GM18502 (cell line): ENCODE measurements at regions not wholly inside any gene's neighbourhood (a gene's known extent, or its start where the extent isn't known, plus 50 kb on each side); places are given as distances from the start of the nearest gene placed in this dataset.

Source experiments
- ATAC-seq: cut with Tn5 transposase; IDR thresholded peaks from one replicate; pipeline ENCODE4 v1.9.1; 2021; ENCODE audit warnings: mild to moderate bottlenecking; ENCODE audit not compliant: unreplicated experiment, poor library complexity

- no peak for ATAC-seq
Observed at GRCh38 chr9:27856748-27857147, 283.5 kb upstream of the C9orf72 start.

- no peak for ATAC-seq
Observed at GRCh38 chr9:27861887-27862286, 288.6 kb upstream of the C9orf72 start.

GRCh38 chr9:27864644-27865438 is 291.6 kb upstream of the C9orf72 start:
- no peak for ATAC-seq

- no peak for ATAC-seq
Observed at GRCh38 chr9:27866741-27867140, 293.5 kb upstream of the C9orf72 start.

- no peak for ATAC-seq
Observed at GRCh38 chr9:27870404-27870803, 297.1 kb upstream of the C9orf72 start.

- no peak for ATAC-seq
Observed at GRCh38 chr9:27880156-27880555, 306.9 kb upstream of the C9orf72 start.

GRCh38 chr9:27880635-27881034 is 307.4 kb upstream of the C9orf72 start:
- ATAC-seq, result no peak

GRCh38 chr9:27888661-27889295 is 315.5 kb upstream of the C9orf72 start:
- ATAC-seq, result peak; percentile 100

- ATAC-seq, result no peak
Observed at GRCh38 chr9:27924502-27924901, 351.2 kb upstream of the C9orf72 start.

- no peak for ATAC-seq
Observed at GRCh38 chr9:27925815-27926214, 352.5 kb upstream of the C9orf72 start.

GRCh38 chr9:27929841-27930240 is 356.6 kb upstream of the C9orf72 start:
- ATAC-seq, result no peak

- no peak for ATAC-seq
Observed at GRCh38 chr9:27933210-27934025, 360.1 kb upstream of the C9orf72 start.

- no peak for ATAC-seq
Observed at GRCh38 chr9:27934471-27934870, 361.2 kb upstream of the C9orf72 start.

GRCh38 chr9:27939186-27939585 is 365.9 kb upstream of the C9orf72 start:
- no peak for ATAC-seq

GRCh38 chr9:27940535-27940934 is 367.3 kb upstream of the C9orf72 start:
- no peak for ATAC-seq

GRCh38 chr9:27943501-27943900 is 370.2 kb upstream of the C9orf72 start:
- no peak for ATAC-seq

GRCh38 chr9:27945386-27945785 is 372.1 kb upstream of the C9orf72 start:
- no peak for ATAC-seq

- no peak for ATAC-seq
Observed at GRCh38 chr9:27950382-27950781, 377.1 kb upstream of the C9orf72 start.

- ATAC-seq, result no peak
Observed at GRCh38 chr9:27954858-27955257, 381.6 kb upstream of the C9orf72 start.

- ATAC-seq, result no peak
Observed at GRCh38 chr9:27963836-27964235, 390.6 kb upstream of the C9orf72 start.

GRCh38 chr9:27967210-27967609 is 393.9 kb upstream of the C9orf72 start:
- no peak for ATAC-seq
